Osteoblast (primary cell): ENCODE measurements at regions not wholly inside any gene's neighbourhood (a gene's known extent, or its start where the extent isn't known, plus 50 kb on each side); places are given as distances from the start of the nearest gene placed in this dataset.

Source experiments
- DNase-seq: peaks from one replicate; pipeline ENCODE4 v3.0.0; 2011; ENCODE audit warnings: low spot score, mixed read lengths; ENCODE audit not compliant: insufficient read length; ENCODE audit errors: missing footprints
- H2AFZ ChIP-seq: 2 replicates; pipeline ENCODE4 v1.6.0; 2011; ENCODE audit warnings: mild to moderate bottlenecking, low read length
- H3K27ac ChIP-seq: 2 replicates; pipeline ENCODE4 v1.5.1; 2011; ENCODE audit warnings: mild to moderate bottlenecking, low read depth, low read length, moderate library complexity
- H3K27me3 ChIP-seq: 2 replicates; pipeline ENCODE4 v1.6.0; 2012; ENCODE audit warnings: mild to moderate bottlenecking, control low read depth, inconsistent platforms, low read length, moderate library complexity; ENCODE audit not compliant: insufficient read depth
- H3K36me3 ChIP-seq: 2 replicates; pipeline ENCODE4 v1.5.1; 2011; ENCODE audit warnings: mild to moderate bottlenecking, low read length, control low read depth, moderate library complexity; ENCODE audit not compliant: insufficient read depth
- H3K4me1 ChIP-seq: 2 replicates; pipeline ENCODE4 v1.5.1; 2011; ENCODE audit warnings: mild to moderate bottlenecking, low read length, control low read depth, moderate library complexity; ENCODE audit not compliant: insufficient read depth
- H3K4me2 ChIP-seq: 2 replicates; pipeline ENCODE4 v1.6.0; 2011; ENCODE audit warnings: mild to moderate bottlenecking, low read length; ENCODE audit not compliant: insufficient read depth
- H3K4me3 ChIP-seq: fragments of 200-600 bp; sonication (generic); 3 replicates; pipeline ENCODE4 v1.5.1; 2012; ENCODE audit warnings: mild to moderate bottlenecking, low read length, inconsistent platforms; ENCODE audit not compliant: insufficient read depth
- H3K79me2 ChIP-seq: 2 replicates; pipeline ENCODE4 v1.6.0; 2012; ENCODE audit warnings: mild to moderate bottlenecking, low read length, control low read depth, inconsistent platforms; ENCODE audit not compliant: insufficient read depth
- H3K9me3 ChIP-seq: 2 replicates; pipeline ENCODE4 v1.5.1; 2011; ENCODE audit warnings: low read depth, low read length, control low read depth
- H4K20me1 ChIP-seq: 2 replicates; pipeline ENCODE4 v1.6.0; 2012; ENCODE audit warnings: mild to moderate bottlenecking, low read length, control low read depth; ENCODE audit not compliant: insufficient read depth
- TF ChIP-seq, protein P1 (sequence below): IDR thresholded peaks from 2 replicates; pipeline ENCODE4 v1.5.1; 2011; ENCODE audit warnings: mild to moderate bottlenecking, low read depth, low read length, moderate library complexity; ENCODE audit errors: extremely low read depth

DNA sequence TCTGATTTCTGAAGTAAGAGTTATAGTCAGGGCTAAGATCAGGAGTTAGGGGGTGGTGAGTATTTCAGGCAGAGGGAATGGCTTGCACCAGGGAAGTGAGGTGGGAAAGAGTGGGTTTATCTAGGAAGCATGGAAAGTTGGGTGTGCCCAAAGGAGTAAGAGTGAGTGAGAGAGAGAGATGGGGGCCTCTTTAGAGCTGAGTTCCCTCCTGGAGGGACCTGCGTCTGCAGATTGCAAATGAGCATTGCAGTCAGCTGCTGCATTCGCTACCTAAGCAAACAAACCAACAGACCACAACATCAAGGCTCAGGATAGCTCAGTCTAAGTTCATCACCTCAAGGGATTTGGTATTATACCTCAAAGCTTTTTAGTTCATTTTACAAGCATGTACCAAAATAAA is 405.8 kb downstream of the FGF9 start:
- Histone ChIP-seq H3K9me3 (no peaks in the 10 kb centered on the region), H3K36me3 (no peaks in the 10 kb centered on the region), H3K4me3 (no peak overlapping the region), H3K27ac (no peak overlapping the region), H4K20me1 (no peaks in the 10 kb centered on the region), H3K4me2 (no peak overlapping the region), H2AFZ (no peak overlapping the region), H3K27me3 (no peaks in the 10 kb centered on the region), H3K4me1 (no peaks in the 10 kb centered on the region), H3K79me2 (no peaks in the 10 kb centered on the region)
- no peak for DNase-seq
- TF ChIP-seq, protein P1, sequence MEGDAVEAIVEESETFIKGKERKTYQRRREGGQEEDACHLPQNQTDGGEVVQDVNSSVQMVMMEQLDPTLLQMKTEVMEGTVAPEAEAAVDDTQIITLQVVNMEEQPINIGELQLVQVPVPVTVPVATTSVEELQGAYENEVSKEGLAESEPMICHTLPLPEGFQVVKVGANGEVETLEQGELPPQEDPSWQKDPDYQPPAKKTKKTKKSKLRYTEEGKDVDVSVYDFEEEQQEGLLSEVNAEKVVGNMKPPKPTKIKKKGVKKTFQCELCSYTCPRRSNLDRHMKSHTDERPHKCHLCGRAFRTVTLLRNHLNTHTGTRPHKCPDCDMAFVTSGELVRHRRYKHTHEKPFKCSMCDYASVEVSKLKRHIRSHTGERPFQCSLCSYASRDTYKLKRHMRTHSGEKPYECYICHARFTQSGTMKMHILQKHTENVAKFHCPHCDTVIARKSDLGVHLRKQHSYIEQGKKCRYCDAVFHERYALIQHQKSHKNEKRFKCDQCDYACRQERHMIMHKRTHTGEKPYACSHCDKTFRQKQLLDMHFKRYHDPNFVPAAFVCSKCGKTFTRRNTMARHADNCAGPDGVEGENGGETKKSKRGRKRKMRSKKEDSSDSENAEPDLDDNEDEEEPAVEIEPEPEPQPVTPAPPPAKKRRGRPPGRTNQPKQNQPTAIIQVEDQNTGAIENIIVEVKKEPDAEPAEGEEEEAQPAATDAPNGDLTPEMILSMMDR = no peak

DNA sequence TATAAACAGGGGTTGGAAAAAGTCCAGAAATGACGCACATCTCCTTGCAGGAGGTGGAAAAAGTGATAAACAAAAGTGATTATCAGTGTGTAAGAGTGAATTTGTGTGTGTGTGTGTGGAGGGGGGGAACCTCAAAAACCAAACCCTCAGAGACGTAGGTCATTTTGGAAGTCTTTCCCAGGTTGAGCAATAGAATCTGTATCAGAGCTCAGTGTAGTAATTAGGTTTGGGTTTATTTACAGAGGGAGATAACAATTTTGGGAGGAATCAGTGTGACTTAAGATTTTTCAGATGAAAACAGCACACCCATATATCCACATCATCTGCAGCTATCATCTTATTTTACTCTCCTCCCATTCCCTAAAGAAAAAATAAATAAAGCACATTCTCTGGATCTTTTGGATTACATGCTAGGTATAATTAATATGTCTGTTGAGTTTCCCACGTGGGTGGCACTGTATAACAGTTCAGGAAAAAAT is 406.4 kb downstream of the FGF9 start:
- H3K4me2 ChIP-seq = no peak overlapping the region
- TF ChIP-seq, protein P1 = no peak
- H3K79me2 ChIP-seq = no peaks in the 10 kb centered on the region
- DNase-seq = no peak
- H3K4me1 ChIP-seq = no peaks in the 10 kb centered on the region
- H3K4me3 ChIP-seq = no peak overlapping the region
- H3K9me3 ChIP-seq = no peaks in the 10 kb centered on the region
- H3K27me3 ChIP-seq = no peaks in the 10 kb centered on the region
- H2AFZ ChIP-seq = no peak overlapping the region
- no peaks in the 10 kb centered on the region for H3K36me3 ChIP-seq
- H3K27ac ChIP-seq = no peak overlapping the region
- no peaks in the 10 kb centered on the region for H4K20me1 ChIP-seq

DNA sequence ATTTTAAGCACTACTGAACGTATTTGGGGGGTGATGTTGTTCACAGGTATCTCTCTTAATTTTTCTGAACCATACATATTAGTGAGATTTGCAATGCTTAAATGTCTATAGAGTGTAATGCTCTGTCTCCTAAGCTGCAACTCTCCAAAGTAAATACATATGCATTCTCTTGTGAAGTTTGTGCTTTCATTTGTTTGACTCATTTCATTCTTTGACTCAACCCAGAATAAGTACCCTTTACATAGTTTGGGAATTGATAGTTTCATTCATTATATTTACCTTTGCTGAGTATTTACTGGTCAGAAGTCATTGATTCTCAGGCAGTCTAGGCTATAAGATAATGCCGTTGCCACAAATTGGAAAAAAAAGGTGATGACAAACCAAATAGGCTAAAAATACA is 406.9 kb downstream of the FGF9 start:
- no peak for DNase-seq
- Histone ChIP-seq H4K20me1 (no peaks in the 10 kb centered on the region), H3K36me3 (no peaks in the 10 kb centered on the region), H3K27me3 (no peaks in the 10 kb centered on the region), H3K4me3 (no peak overlapping the region), H3K9me3 (no peaks in the 10 kb centered on the region), H3K79me2 (no peaks in the 10 kb centered on the region), H3K4me1 (no peaks in the 10 kb centered on the region), H3K27ac (no peak overlapping the region), H2AFZ (no peak overlapping the region), H3K4me2 (no peak overlapping the region)
- TF ChIP-seq, protein P1 = no peak

DNA sequence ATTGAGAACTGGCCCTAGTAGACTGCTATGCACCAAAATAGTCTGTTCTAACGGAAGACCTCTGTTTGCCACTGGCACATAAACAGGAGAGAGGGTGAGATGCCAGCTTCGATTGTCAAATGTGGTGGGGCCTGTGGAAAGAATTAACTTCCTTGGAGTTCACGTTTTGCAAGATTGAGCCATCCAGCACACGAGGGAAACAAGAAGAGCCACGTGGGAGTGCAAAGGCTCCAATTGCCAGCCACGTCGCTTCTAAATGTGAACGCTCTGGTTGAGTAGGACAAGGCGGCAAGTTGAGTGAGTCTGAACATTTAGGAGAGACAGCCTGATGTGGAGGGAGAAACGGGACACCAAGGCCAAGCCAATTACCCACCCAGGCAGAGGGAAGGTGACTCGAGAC is 409.1 kb downstream of the FGF9 start:
- no peaks in the 10 kb centered on the region for H3K79me2 ChIP-seq
- no peaks in the 10 kb centered on the region for H3K27me3 ChIP-seq
- TF ChIP-seq, protein P1 = no peak
- H3K4me3 ChIP-seq = no peak overlapping the region
- H3K9me3 ChIP-seq = no peaks in the 10 kb centered on the region
- no peak for DNase-seq
- H3K36me3 ChIP-seq = no peaks in the 10 kb centered on the region
- no peak overlapping the region for H3K4me2 ChIP-seq
- H2AFZ ChIP-seq = no peak overlapping the region
- H3K4me1 ChIP-seq = no peaks in the 10 kb centered on the region
- H4K20me1 ChIP-seq = no peaks in the 10 kb centered on the region
- no peak overlapping the region for H3K27ac ChIP-seq
